SK-N-SH (cell line): ENCODE measurements at regions not wholly inside any gene's neighbourhood (a gene's known extent, or its start where the extent isn't known, plus 50 kb on each side); places are given as distances from the start of the nearest gene placed in this dataset.

Experiments used
- CTCF ChIA-PET: fragments of 300-600, 350-600 bp; formaldehyde crosslinking; extraction: SDS; loops from one replicate; lab custom pipeline; 2021; lab: Yijun Ruan, JAX
- POLR2A ChIA-PET: fragments of 350-600 bp; sonication (Branson Sonifier 250); formaldehyde crosslinking; extraction: SDS; loops from one replicate; lab custom pipeline; 2020; ENCODE audit warnings: antibody characterized with exemption, inconsistent platforms; lab: Yijun Ruan, JAX
- DNase-seq: peaks from one replicate; pipeline ENCODE4 v3.0.0; 2012
- H2AFZ ChIP-seq: fragments of 200-600 bp; sonication (generic); 2 replicates; pipeline ENCODE4 v1.8.1; 2016; ENCODE audit warnings: antibody characterized with exemption, mild to moderate bottlenecking, low read depth
- H3F3A ChIP-seq: fragments of 200-600 bp; sonication (generic); replicated peaks from 2 replicates; pipeline ENCODE3; 2016; ENCODE audit warnings: antibody characterized with exemption, mild to moderate bottlenecking; ENCODE audit not compliant: insufficient read depth
- H3K27ac ChIP-seq, 2 experiments: fragments of 200-500 bp in 1 of 2; fragments of 200-600 bp in 1 of 2; sonication (Bioruptor generic) in 1 of 2; sonication (generic), shearing (Covaris generic) in 1 of 2; 2 replicates each; pipeline versions ENCODE4 v1.5.1 to v1.6.1; 2014 to 2016; ENCODE audit warnings: low read depth in 2 of 2, inconsistent platforms in 1 of 2, low read length in 1 of 2, mild to moderate bottlenecking in 1 of 2, mixed read lengths in 1 of 2
- H3K27me3 ChIP-seq: fragments of 200-600 bp; sonication (generic), shearing (Covaris generic); 2 replicates; pipeline ENCODE4 v1.6.1; 2016; ENCODE audit warnings: mixed run types; ENCODE audit not compliant: insufficient read depth
- H3K36me3 ChIP-seq, 2 experiments: fragments of 200-500 bp in 1 of 2; fragments of 200-600 bp in 1 of 2; sonication (Bioruptor generic) in 1 of 2; sonication (generic) in 1 of 2; replicated peaks in 1 of 2; 2 replicates each; pipeline versions ENCODE3 to v1.5.1; 2014 to 2016; ENCODE audit warnings: low read length in 1 of 2, mild to moderate bottlenecking in 1 of 2; ENCODE audit not compliant: insufficient read depth in 2 of 2, control insufficient read depth in 1 of 2
- H3K4me1 ChIP-seq, 2 experiments: fragments of 200-500 bp in 1 of 2; fragments of 200-600 bp in 1 of 2; sonication (Bioruptor generic) in 1 of 2; sonication (generic), shearing (Covaris generic) in 1 of 2; 2 replicates each; pipeline versions ENCODE4 v1.5.1 to v1.6.1; 2014 to 2016; ENCODE audit warnings: low read depth in 1 of 2, low read length in 1 of 2, mixed run types in 1 of 2; ENCODE audit not compliant: insufficient read depth in 2 of 2, control insufficient read depth in 1 of 2
- H3K4me2 ChIP-seq: fragments of 200-600 bp; sonication (generic), shearing (Covaris generic); 2 replicates; pipeline ENCODE4 v1.6.1; 2017; ENCODE audit warnings: mixed run types
- H3K4me3 ChIP-seq, 2 experiments: fragments of 200-500 bp in 1 of 2; fragments of 200-600 bp in 1 of 2; sonication (Bioruptor generic) in 1 of 2; sonication (generic), shearing (Covaris generic) in 1 of 2; 2 replicates each; pipeline versions ENCODE4 v1.5.1 to v1.8.1; 2014 to 2016; ENCODE audit warnings: low read depth in 2 of 2, inconsistent platforms in 1 of 2, low read length in 1 of 2, mild to moderate bottlenecking in 1 of 2, mixed read lengths in 1 of 2, moderate library complexity in 1 of 2
- H3K79me2 ChIP-seq: fragments of 200-600 bp; sonication (generic); 2 replicates; pipeline ENCODE4 v1.8.1; 2017; ENCODE audit warnings: mild to moderate bottlenecking; ENCODE audit not compliant: insufficient read depth
- H3K9ac ChIP-seq: fragments of 200-600 bp; sonication (generic); 2 replicates; pipeline ENCODE4 v1.6.1; 2017; ENCODE audit warnings: mixed run types
- H3K9me2 ChIP-seq: fragments of 200-600 bp; sonication (generic); 2 replicates; pipeline ENCODE4 v1.6.1; 2017; ENCODE audit warnings: mixed run types
- H3K9me3 ChIP-seq: fragments of 200-600 bp; sonication (generic); 2 replicates; pipeline ENCODE4 v1.6.1; 2017; ENCODE audit warnings: mixed run types, mild to moderate bottlenecking, moderate library complexity
- H4K20me1 ChIP-seq: fragments of 200-600 bp; sonication (generic); 2 replicates; pipeline ENCODE4 v1.6.1; 2017; ENCODE audit warnings: mild to moderate bottlenecking, mixed run types; ENCODE audit not compliant: insufficient read depth
- ELF1 ChIP-seq: IDR thresholded peaks from 2 replicates; pipeline ENCODE4 v1.4.0; 2012
- FOSL2 ChIP-seq: IDR thresholded peaks from 2 replicates; pipeline ENCODE4 v1.4.0; 2012; ENCODE audit warnings: low read depth, mild to moderate bottlenecking, moderate library complexity, borderline replicate concordance
- MEF2A ChIP-seq: IDR thresholded peaks from 2 replicates; pipeline ENCODE4 v1.4.0; 2012; ENCODE audit warnings: low read depth, borderline replicate concordance
- NRF1 ChIP-seq: IDR thresholded peaks from 2 replicates; pipeline ENCODE4 v1.6.1; 2012; ENCODE audit warnings: low read depth, mild to moderate bottlenecking, low read length
- RCOR1 ChIP-seq: fragments of 150-350 bp; IDR thresholded peaks from 2 replicates; pipeline ENCODE4 v1.6.1; 2017; ENCODE audit warnings: antibody characterized with exemption, low read length
- RXRA ChIP-seq: IDR thresholded peaks from 2 replicates; pipeline ENCODE4 v1.4.0; 2012; ENCODE audit warnings: low read depth, mild to moderate bottlenecking, borderline replicate concordance
- TAF1 ChIP-seq: IDR thresholded peaks from 2 replicates; pipeline ENCODE4 v1.6.1; 2012; ENCODE audit warnings: low read depth, mild to moderate bottlenecking, low read length, moderate library complexity, borderline replicate concordance
- TEAD4 ChIP-seq: IDR thresholded peaks from 2 replicates; pipeline ENCODE4 v1.4.0; 2012; ENCODE audit warnings: mild to moderate bottlenecking, borderline replicate concordance; ENCODE audit not compliant: insufficient read depth
- USF1 ChIP-seq: IDR thresholded peaks from 2 replicates; pipeline ENCODE4 v1.4.0; 2012; ENCODE audit warnings: low read depth, borderline replicate concordance
- WGBS: methylation state at CpG from one replicate; pipeline ENCODE4 v1.1.6; 2017; ENCODE audit warnings: low lambda C conversion rate; 5-methylcytosine and 5-hydroxymethylcytosine counted together
- TF ChIP-seq, protein P1 (sequence below): IDR thresholded peaks from 2 replicates; pipeline ENCODE4 v1.6.1; 2012; ENCODE audit warnings: mild to moderate bottlenecking, low read depth, low read length, moderate library complexity

DNA sequence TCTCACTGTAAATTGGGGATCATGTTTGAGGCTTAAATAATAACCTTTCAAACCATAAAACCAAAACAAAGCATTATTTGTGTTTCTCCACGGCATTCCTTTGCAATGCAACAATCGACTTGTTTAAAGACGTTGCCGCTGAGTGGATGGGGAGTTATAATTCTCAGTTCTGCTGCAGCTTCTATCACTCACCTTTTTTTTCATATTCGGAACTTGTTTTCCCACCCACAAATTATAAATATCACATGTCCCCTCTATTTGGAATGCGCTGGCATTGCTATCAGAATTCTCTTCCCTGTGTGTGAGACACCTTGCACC is 372.8 kb upstream of the SMIM21 start:
- Histone ChIP-seq H3F3A (no peaks in the 10 kb centered on the region), H3K9me2 (no peaks in the 10 kb centered on the region), H3K79me2 (no peaks in the 10 kb centered on the region), H3K36me3 (no peaks in the 10 kb centered on the region), H3K27me3 (no peaks in the 10 kb centered on the region), H4K20me1 (no peaks in the 10 kb centered on the region), H3K9me3 (no peaks in the 10 kb centered on the region), H3K9ac (no peak overlapping the region), H3K4me3 (no peak overlapping the region)
- no peak for DNase-seq
- WGBS = 61% methylated on average over 6 of the region's 6 CpGs
- no peak for TF ChIP-seq MEF2A
- TF ChIP-seq RCOR1 = no peak
- TF ChIP-seq TAF1 = no peak
- TF ChIP-seq NRF1 = no peak
- no peak for TF ChIP-seq USF1
- TF ChIP-seq RXRA = no peak
- TF ChIP-seq TEAD4 = no peak
- TF ChIP-seq, protein P1, sequence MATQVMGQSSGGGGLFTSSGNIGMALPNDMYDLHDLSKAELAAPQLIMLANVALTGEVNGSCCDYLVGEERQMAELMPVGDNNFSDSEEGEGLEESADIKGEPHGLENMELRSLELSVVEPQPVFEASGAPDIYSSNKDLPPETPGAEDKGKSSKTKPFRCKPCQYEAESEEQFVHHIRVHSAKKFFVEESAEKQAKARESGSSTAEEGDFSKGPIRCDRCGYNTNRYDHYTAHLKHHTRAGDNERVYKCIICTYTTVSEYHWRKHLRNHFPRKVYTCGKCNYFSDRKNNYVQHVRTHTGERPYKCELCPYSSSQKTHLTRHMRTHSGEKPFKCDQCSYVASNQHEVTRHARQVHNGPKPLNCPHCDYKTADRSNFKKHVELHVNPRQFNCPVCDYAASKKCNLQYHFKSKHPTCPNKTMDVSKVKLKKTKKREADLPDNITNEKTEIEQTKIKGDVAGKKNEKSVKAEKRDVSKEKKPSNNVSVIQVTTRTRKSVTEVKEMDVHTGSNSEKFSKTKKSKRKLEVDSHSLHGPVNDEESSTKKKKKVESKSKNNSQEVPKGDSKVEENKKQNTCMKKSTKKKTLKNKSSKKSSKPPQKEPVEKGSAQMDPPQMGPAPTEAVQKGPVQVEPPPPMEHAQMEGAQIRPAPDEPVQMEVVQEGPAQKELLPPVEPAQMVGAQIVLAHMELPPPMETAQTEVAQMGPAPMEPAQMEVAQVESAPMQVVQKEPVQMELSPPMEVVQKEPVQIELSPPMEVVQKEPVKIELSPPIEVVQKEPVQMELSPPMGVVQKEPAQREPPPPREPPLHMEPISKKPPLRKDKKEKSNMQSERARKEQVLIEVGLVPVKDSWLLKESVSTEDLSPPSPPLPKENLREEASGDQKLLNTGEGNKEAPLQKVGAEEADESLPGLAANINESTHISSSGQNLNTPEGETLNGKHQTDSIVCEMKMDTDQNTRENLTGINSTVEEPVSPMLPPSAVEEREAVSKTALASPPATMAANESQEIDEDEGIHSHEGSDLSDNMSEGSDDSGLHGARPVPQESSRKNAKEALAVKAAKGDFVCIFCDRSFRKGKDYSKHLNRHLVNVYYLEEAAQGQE = no peak
- no peak for TF ChIP-seq ELF1
- no peak for TF ChIP-seq FOSL2
- TF ChIP-seq, all 33 proteins: peak for 0
- POLR2A ChIA-PET = no interaction called here
- H3K4me2 ChIP-seq = no peak overlapping the region
- CTCF ChIA-PET = no interaction called here
- no peak overlapping the region for H2AFZ ChIP-seq
- no peaks in the 10 kb centered on the region; a peak in 1 of 4 replicates for H3K4me1 ChIP-seq
- H3K27ac ChIP-seq = no peak overlapping the region

DNA sequence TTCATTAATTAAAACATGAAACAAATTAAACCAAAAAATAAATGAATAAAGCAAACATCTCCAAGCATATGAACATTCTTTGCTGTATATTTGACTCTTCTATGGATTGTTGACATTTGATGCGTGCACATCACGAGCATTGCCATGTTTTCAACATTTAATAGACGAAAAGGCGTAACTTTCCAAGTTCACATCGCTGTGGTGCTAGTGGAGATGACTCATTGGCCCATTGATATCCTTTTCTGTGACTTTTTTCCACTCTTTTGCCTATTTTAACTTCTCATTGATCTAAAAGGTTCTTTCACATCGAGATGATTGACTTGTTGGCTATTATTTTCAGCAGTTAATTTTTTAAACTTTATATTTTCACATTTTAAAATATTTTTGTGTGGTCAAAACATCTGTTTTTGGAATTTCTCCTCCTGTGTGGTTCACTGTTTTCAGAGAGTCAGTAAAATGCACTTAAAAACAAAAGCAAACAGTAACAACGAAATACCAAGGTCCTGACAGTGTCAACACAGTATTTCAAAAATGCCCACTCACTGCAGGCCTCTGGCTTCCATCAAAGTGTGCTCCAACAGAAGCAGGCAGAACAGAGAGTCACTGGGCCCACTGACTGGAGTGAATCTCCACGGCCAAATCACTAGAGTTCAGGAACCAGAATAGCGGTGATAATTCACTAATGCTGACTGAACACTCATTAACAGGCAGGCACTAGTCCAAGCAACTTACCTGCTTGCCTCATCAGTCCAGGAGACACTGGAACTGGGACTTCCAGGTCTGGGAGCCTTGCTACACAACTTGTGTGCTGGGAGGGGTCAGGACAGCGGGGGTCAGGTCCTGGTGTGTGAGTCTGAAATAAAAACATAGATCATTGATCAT is 372.2 kb upstream of the SMIM21 start:
- 15% methylated on average over 10 of the region's 10 CpGs for WGBS
- H3K4me2 ChIP-seq = no peak overlapping the region
- H3K27ac ChIP-seq = no peak overlapping the region
- POLR2A ChIA-PET = no interaction called here
- H3K9me2 ChIP-seq = no peaks in the 10 kb centered on the region
- no peaks in the 10 kb centered on the region for H3K27me3 ChIP-seq
- CTCF ChIA-PET = no interaction called here
- no peak overlapping the region for H3K4me3 ChIP-seq
- no peak for TF ChIP-seq ELF1
- TF ChIP-seq, all 33 proteins: peak for 0
- Histone ChIP-seq H3K9me3 (no peaks in the 10 kb centered on the region), H3K4me1 (no peaks in the 10 kb centered on the region; a peak in 1 of 4 replicates), H4K20me1 (no peaks in the 10 kb centered on the region), H2AFZ (no peak overlapping the region), H3K36me3 (no peaks in the 10 kb centered on the region), H3F3A (no peaks in the 10 kb centered on the region), H3K9ac (no peak overlapping the region), H3K79me2 (no peaks in the 10 kb centered on the region)
- DNase-seq = no peak
